ENCODE measurements at regions not wholly inside any gene's neighbourhood (a gene's known extent, or its start where the extent isn't known, plus 50 kb on each side); places are given as distances from the start of the nearest gene placed in this dataset.

DNA sequence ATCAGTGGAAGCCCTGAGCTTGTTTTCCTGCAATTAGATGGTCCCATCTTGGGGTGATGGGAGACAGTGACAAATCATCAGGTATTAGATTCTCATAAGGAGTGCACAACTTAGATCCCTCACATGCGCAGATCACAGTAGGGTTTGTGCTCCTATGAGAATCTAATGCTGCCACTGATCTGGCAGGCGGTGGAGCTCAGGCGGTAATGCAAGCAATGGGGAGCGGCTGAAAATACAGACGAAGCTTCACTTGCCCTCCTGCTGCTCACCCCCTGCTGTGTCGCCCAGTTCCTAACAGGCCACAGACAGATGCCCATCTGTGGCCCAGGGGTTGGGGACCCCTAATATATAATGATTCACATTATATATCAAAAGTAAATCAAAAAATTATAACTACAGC is 258.8 kb upstream of the USP15 start:
- Histone ChIP-seq H3K4me1 (ENCODE audit: insufficient read depth) (no peaks in the 10 kb centered on the region), H3K9me3 (ENCODE audit: low read depth) (no peaks in the 10 kb centered on the region), H3K4me2 (no peak overlapping the region), H3K27me3 (peaks cover 4% of the 10 kb centered on the region), H3K4me3 (no peak overlapping the region), H3K27ac (no peak overlapping the region), H2AFZ (no peak overlapping the region), H3K79me2 (no peaks in the 10 kb centered on the region), H3K9me2 (replicated peaks; ENCODE audit: insufficient read depth) (no peaks in the 10 kb centered on the region), H4K20me1 (ENCODE audit: insufficient read depth, poor library complexity, severe bottlenecking) (no peaks in the 10 kb centered on the region), H3K36me3 (replicated peaks; ENCODE audit: insufficient read depth, low read depth) (no peaks in the 10 kb centered on the region)
- no peak for DNase-seq (ENCODE audit: low spot score)
- WGBS (ENCODE audit: low lambda C conversion rate, missing lambda C conversion rate), result 87% methylated on average over 6 of the region's 6 CpGs
- TF ChIP-seq EZH2 (IDR thresholded peaks at IDR 0.05; ENCODE audit: borderline replicate concordance), result no peak
- no peak for TF ChIP-seq CTCF (IDR thresholded peaks at IDR 0.05; ENCODE audit: poor library complexity)
- no peak for TF ChIP-seq EZH2phosphoT487 (IDR thresholded peaks at IDR 0.05; ENCODE audit: low read depth, severe bottlenecking, unreplicated experiment)

DNA sequence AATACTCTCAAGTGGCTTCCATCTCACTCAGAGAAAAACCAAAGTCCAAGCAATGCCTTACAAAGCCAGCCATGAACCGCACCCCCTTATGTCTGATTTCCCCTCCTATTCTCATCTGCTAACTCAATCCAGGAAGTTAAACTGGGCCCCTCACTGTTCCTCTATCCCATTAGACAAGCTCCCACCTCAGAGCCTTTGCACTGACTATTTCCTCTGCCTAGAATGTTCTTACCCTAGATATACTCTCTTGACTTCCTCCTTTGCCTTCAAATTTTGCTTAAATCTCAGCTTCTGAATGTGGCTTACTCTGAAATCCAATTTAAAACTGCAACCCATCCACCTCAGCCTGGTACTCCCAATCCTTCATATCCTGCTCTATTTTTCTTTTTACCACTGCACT is 257.0 kb upstream of the USP15 start:
- Histone ChIP-seq H3K4me1 (ENCODE audit: insufficient read depth) (no peaks in the 10 kb centered on the region), H3K27ac (no peak overlapping the region), H3K27me3 (peaks cover 4% of the 10 kb centered on the region), H3K9me3 (ENCODE audit: low read depth) (no peaks in the 10 kb centered on the region), H3K9me2 (replicated peaks; ENCODE audit: insufficient read depth) (no peaks in the 10 kb centered on the region), H4K20me1 (ENCODE audit: insufficient read depth, poor library complexity, severe bottlenecking) (no peaks in the 10 kb centered on the region), H3K79me2 (no peaks in the 10 kb centered on the region), H2AFZ (no peak overlapping the region), H3K36me3 (replicated peaks; ENCODE audit: insufficient read depth, low read depth) (no peaks in the 10 kb centered on the region), H3K4me2 (no peak overlapping the region), H3K4me3 (no peak overlapping the region)
- DNase-seq (ENCODE audit: low spot score), result no peak
- no peak for TF ChIP-seq EZH2 (IDR thresholded peaks at IDR 0.05; ENCODE audit: borderline replicate concordance)
- TF ChIP-seq CTCF (IDR thresholded peaks at IDR 0.05; ENCODE audit: poor library complexity), result no peak
- no peak for TF ChIP-seq EZH2phosphoT487 (IDR thresholded peaks at IDR 0.05; ENCODE audit: low read depth, severe bottlenecking, unreplicated experiment)
- WGBS (ENCODE audit: low lambda C conversion rate, missing lambda C conversion rate), result 100% methylated on average over 1 of the region's 1 CpG

- no peaks in the 10 kb centered on the region for H3K4me1 ChIP-seq (ENCODE audit: insufficient read depth)
- no peak for TF ChIP-seq EZH2 (IDR thresholded peaks at IDR 0.05; ENCODE audit: borderline replicate concordance)
- TF ChIP-seq CTCF (IDR thresholded peaks at IDR 0.05; ENCODE audit: poor library complexity), result no peak
- no peak for TF ChIP-seq EZH2phosphoT487 (IDR thresholded peaks at IDR 0.05; ENCODE audit: low read depth, severe bottlenecking, unreplicated experiment)
- peaks cover 4% of the 10 kb centered on the region for H3K27me3 ChIP-seq
- no peaks in the 10 kb centered on the region for H3K79me2 ChIP-seq
- H4K20me1 ChIP-seq (ENCODE audit: insufficient read depth, poor library complexity, severe bottlenecking), result no peaks in the 10 kb centered on the region
- no peaks in the 10 kb centered on the region for H3K36me3 ChIP-seq (replicated peaks; ENCODE audit: insufficient read depth, low read depth)
- no peaks in the 10 kb centered on the region for H3K9me2 ChIP-seq (replicated peaks; ENCODE audit: insufficient read depth)
- H3K4me3 ChIP-seq, result no peak overlapping the region
- no peaks in the 10 kb centered on the region for H3K9me3 ChIP-seq (ENCODE audit: low read depth)
- 87% methylated on average over 2 of the region's 2 CpGs for WGBS (ENCODE audit: low lambda C conversion rate, missing lambda C conversion rate)
- H3K4me2 ChIP-seq, result no peak overlapping the region
- H2AFZ ChIP-seq, result no peak overlapping the region
- DNase-seq (ENCODE audit: low spot score), result no peak
- no peak overlapping the region for H3K27ac ChIP-seq
Observed at GRCh38 chr12:62003701-62004100, 256.5 kb upstream of the USP15 start.

- 75% methylated on average over 2 of the region's 2 CpGs for WGBS (ENCODE audit: low lambda C conversion rate, missing lambda C conversion rate)
- H3K79me2 ChIP-seq, result no peaks in the 10 kb centered on the region
- no peaks in the 10 kb centered on the region for H3K4me1 ChIP-seq (ENCODE audit: insufficient read depth)
- no peaks in the 10 kb centered on the region for H3K9me3 ChIP-seq (ENCODE audit: low read depth)
- H3K27ac ChIP-seq, result no peak overlapping the region
- no peaks in the 10 kb centered on the region for H3K27me3 ChIP-seq
- no peak overlapping the region for H2AFZ ChIP-seq
- no peaks in the 10 kb centered on the region for H4K20me1 ChIP-seq (ENCODE audit: insufficient read depth, poor library complexity, severe bottlenecking)
- H3K4me3 ChIP-seq, result no peak overlapping the region
- no peak overlapping the region for H3K4me2 ChIP-seq
- no peak for DNase-seq (ENCODE audit: low spot score)
- no peaks in the 10 kb centered on the region for H3K9me2 ChIP-seq (replicated peaks; ENCODE audit: insufficient read depth)
- TF ChIP-seq CTCF (IDR thresholded peaks at IDR 0.05; ENCODE audit: poor library complexity) (no peak), EZH2phosphoT487 (IDR thresholded peaks at IDR 0.05; ENCODE audit: low read depth, severe bottlenecking, unreplicated experiment) (no peak), EZH2 (IDR thresholded peaks at IDR 0.05; ENCODE audit: borderline replicate concordance) (no peak)
- H3K36me3 ChIP-seq (replicated peaks; ENCODE audit: insufficient read depth, low read depth), result no peaks in the 10 kb centered on the region
Observed at GRCh38 chr12:62005615-62006014, 254.6 kb upstream of the USP15 start.

All from hepatocyte (in vitro differentiated cells).